ENCODE measurements at regions not wholly inside any gene's neighbourhood (a gene's known extent, or its start where the extent isn't known, plus 50 kb on each side); places are given as distances from the start of the nearest gene placed in this dataset.

DNA sequence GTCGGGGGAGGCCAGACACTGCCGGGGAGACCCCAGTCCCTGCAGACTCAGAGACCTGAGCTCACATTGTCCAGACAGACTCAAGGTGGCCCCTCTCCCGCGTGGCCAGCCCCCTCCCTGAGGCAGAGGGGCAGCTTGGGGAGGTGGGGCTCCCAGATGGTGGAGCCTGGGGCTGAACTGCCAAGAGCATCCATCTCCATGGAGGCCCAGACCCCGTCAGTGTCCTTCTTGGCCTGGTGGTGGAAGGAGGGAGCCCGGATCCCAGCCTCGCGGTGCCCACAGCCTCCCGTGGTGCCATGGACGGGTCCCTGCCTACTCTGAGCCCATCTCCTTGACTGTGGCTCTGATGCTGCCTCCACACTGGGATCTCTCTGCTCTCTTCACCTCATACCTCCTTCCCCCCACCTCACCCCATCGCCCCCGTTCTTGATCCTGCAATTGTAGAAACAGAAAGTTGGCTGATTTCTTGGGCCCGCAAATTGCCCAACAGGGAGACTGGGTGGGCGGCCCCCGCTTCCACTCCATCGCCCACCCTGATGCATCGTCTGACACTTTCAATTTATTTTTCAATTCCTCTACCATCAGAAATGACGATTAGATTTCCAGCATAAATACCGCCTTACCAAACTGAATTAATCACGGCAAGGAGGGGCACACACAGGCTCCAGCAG is 348.9 kb downstream of the MATN1 start:
- TF ChIP-seq POLR2AphosphoS5 (IDR thresholded peaks at IDR 0.05; ENCODE audit: low read depth, low read length): no peak
- TF ChIP-seq POLR2A (IDR thresholded peaks at IDR 0.05; ENCODE audit: low read depth, low read length): no peak
- TF ChIP-seq TAF1 (IDR thresholded peaks at IDR 0.05; ENCODE audit: borderline replicate concordance, low read depth, low read length): no peak
